ENCODE measurements at regions not wholly inside any gene's neighbourhood (a gene's known extent, or its start where the extent isn't known, plus 50 kb on each side); places are given as distances from the start of the nearest gene placed in this dataset.
"Not testable (repeated sequence)": the region's sequence is repeated elsewhere in the genome, so short reads cannot be mapped to it uniquely, and the experiment has no call there.

DNA sequence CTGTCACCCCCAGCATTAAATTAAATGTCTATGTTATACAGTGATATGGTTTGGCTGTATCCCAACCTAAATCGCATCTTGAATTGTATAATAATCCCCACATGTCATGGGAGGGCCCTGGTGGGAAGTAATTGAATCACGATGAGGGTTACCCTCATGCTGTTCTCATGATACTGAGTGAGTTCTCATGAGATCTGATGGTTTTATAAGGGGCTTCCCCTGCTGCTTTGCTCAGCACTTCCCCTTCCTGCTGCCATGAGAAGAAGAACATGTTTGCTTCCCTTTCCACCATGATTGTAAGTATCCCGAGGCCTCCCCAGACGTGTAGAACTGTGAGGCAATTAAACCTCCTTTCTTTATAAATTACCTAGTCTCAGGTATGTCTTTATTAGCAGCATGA is 445.7 kb downstream of the MRPL39 start:
- no peaks in the 10 kb centered on the region for H3K36me3 ChIP-seq (ENCODE audit: insufficient read depth in 1 of 2, low read depth in 1 of 2)
- H3K4me1 ChIP-seq: no peaks in the 10 kb centered on the region
- no peaks in the 10 kb centered on the region for H3K9me3 ChIP-seq
- ATAC-seq (no peak), DNase-seq (no peak)
- no peak overlapping the region for H3K27ac ChIP-seq
- TF ChIP-seq, protein P1, sequence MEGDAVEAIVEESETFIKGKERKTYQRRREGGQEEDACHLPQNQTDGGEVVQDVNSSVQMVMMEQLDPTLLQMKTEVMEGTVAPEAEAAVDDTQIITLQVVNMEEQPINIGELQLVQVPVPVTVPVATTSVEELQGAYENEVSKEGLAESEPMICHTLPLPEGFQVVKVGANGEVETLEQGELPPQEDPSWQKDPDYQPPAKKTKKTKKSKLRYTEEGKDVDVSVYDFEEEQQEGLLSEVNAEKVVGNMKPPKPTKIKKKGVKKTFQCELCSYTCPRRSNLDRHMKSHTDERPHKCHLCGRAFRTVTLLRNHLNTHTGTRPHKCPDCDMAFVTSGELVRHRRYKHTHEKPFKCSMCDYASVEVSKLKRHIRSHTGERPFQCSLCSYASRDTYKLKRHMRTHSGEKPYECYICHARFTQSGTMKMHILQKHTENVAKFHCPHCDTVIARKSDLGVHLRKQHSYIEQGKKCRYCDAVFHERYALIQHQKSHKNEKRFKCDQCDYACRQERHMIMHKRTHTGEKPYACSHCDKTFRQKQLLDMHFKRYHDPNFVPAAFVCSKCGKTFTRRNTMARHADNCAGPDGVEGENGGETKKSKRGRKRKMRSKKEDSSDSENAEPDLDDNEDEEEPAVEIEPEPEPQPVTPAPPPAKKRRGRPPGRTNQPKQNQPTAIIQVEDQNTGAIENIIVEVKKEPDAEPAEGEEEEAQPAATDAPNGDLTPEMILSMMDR (IDR thresholded peaks at IDR 0.05): no peak
- intact Hi-C loops (cut with DNase I): no loop called here
- no peaks in the 10 kb centered on the region for H3K27me3 ChIP-seq (ENCODE audit: insufficient read depth in 3 of 3, low read length in 2 of 3)
- 67 to 75% (median 74%) methylated on average over 4 of the region's 4 CpGs for WGBS, 3 donors
- H3K4me3 ChIP-seq: no peak overlapping the region

DNA sequence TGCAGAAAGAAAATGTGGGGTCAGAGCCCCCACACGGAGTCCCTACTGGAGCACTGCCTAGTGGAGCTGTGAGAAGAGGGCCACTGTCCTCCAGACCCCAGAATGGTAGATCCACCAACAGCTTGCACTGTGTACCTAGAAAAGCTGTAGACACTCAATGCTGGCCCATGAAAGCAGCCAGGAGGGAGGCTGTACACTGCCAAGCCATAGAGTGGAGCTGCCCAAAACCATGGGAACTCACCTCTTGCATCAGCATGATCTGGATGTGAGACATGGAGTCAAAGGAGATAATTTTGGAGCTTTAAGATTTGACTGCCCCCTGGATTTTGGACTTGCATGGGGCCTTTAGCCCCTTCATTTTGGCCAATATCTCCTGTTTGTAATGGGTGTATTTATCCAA is 452.3 kb downstream of the MRPL39 start:
- H3K27ac ChIP-seq; DNase-seq; ATAC-seq; H3K36me3 ChIP-seq (ENCODE audit: insufficient read depth in 1 of 2, low read depth in 1 of 2); H3K4me1 ChIP-seq; H3K4me3 ChIP-seq; intact Hi-C loops (cut with DNase I); H3K27me3 ChIP-seq (ENCODE audit: insufficient read depth in 3 of 3, low read length in 2 of 3); H3K9me3 ChIP-seq: not testable (repeated sequence)
- WGBS, 3 donors: 18 to 71% (median 43%) methylated on average over 1 of the region's 1 CpG

DNA sequence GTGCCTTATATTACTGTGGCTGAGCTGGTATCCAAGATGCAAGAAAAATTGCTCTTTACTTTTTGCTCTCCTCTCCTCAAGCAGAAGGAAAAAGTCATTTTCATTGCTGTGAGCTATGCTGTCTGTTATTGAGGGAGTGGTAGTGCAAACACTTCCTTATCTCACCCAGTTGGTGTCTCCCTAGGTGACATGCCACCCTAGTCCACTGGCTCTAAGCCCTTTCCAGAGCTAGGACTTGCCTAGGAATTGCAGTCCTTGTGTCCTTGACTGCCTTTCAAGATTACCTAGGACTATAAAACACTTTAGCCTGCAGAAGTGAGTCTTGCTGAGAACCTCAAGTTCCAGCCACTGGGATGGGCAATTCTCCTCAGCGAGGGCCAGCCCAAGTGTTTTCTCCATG is 458.3 kb downstream of the MRPL39 start:
- no peaks in the 10 kb centered on the region for H3K4me1 ChIP-seq
- TF ChIP-seq, protein P1 (IDR thresholded peaks at IDR 0.05): no peak
- DNase-seq: no peak
- H3K27ac ChIP-seq: no peak overlapping the region
- no peaks in the 10 kb centered on the region for H3K27me3 ChIP-seq (ENCODE audit: insufficient read depth in 3 of 3, low read length in 2 of 3)
- intact Hi-C loops (cut with DNase I): no loop called here
- no peaks in the 10 kb centered on the region for H3K36me3 ChIP-seq (ENCODE audit: insufficient read depth in 1 of 2, low read depth in 1 of 2)
- H3K4me3 ChIP-seq: no peak overlapping the region
- no peaks in the 10 kb centered on the region for H3K9me3 ChIP-seq
- ATAC-seq: no peak
- 75 to 85% (median 80%) methylated on average over 1 of the region's 1 CpG for WGBS, 3 donors

DNA sequence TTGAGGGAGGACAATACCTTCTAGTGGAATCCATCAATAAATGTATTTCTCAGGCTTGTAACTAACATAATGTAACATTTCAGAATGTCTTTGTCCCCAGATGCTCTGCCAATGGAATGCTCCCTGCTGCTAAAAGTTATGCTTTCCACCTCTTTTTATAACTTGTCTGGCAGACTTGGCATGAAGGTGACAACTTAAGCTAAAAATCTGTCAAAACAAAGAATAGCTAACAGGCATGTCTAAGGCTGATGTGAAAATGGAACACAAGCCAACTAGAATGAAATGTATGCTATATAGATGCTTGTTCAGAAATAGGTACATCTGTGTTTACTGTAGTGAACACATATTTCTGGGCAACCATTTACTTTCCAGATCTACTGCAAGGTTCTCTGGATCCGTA is 467.9 kb downstream of the MRPL39 start:
- H3K36me3 ChIP-seq (ENCODE audit: insufficient read depth in 1 of 2, low read depth in 1 of 2): no peaks in the 10 kb centered on the region
- no peaks in the 10 kb centered on the region for H3K4me1 ChIP-seq
- H3K4me3 ChIP-seq: no peak overlapping the region
- H3K27ac ChIP-seq: no peak overlapping the region
- DNase-seq: no peak
- H3K27me3 ChIP-seq (ENCODE audit: insufficient read depth in 3 of 3, low read length in 2 of 3): no peaks in the 10 kb centered on the region
- TF ChIP-seq, protein P1 (IDR thresholded peaks at IDR 0.05): no peak
- 70 to 77% (median 70%) methylated on average over 1 of the region's 1 CpG for WGBS, 3 donors
- no peak for ATAC-seq
- no peaks in the 10 kb centered on the region for H3K9me3 ChIP-seq
- intact Hi-C loops (cut with DNase I): no loop called here

DNA sequence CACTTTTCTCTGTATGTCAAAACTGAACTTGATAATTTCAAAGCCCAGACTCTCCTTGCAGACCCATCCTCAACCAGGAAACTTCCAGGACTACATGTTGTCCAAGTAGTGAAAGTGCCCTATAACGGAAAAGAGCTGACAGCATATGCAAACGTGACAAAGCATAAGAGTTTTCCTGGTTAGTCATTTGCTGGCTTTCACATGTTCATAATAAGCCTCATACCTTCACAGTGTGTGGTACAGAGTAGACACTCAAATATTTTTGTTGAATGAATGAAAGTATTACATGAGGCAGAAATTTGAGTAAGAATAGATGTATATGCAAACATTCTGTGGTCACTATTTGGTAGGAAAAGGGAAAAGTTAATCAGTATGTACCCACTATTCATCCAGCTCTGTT is 473.3 kb downstream of the MRPL39 start:
- Histone ChIP-seq H3K4me3 (no peak overlapping the region), H3K36me3 (ENCODE audit: insufficient read depth in 1 of 2, low read depth in 1 of 2) (no peaks in the 10 kb centered on the region), H3K27ac (no peak overlapping the region), H3K27me3 (ENCODE audit: insufficient read depth in 3 of 3, low read length in 2 of 3) (no peaks in the 10 kb centered on the region), H3K9me3 (no peaks in the 10 kb centered on the region), H3K4me1 (no peaks in the 10 kb centered on the region)
- 69 to 82% (median 73%) methylated on average over 2 of the region's 2 CpGs for WGBS, 3 donors
- intact Hi-C loops (cut with DNase I): no loop called here
- TF ChIP-seq, protein P1 (IDR thresholded peaks at IDR 0.05): no peak
- DNase-seq (no peak), ATAC-seq (no peak)

Measured in psoas muscle (tissue), 7 donors.